OCI-LY7 (cell line): ENCODE measurements at regions not wholly inside any gene's neighbourhood (a gene's known extent, or its start where the extent isn't known, plus 50 kb on each side); places are given as distances from the start of the nearest gene placed in this dataset.

Experiments used
- BruUV-seq: library from RNA; stranded (reverse); fragments of 400-500 nt; replicated peaks from 2 replicates; lab custom pipeline; 2021; lab: Mats Ljungman, UMichigan
- CTCF ChIA-PET: fragments of 300-600 bp; sonication (Branson Sonifier 250); formaldehyde crosslinking; loops from one replicate; lab custom pipeline; 2022; ENCODE audit warnings: antibody characterized with exemption; ENCODE audit not compliant: unreplicated experiment; lab: Charles Lee
- POLR2A ChIA-PET: fragments of 300-600 bp; sonication (Branson Sonifier 250); formaldehyde crosslinking; loops from one replicate; lab custom pipeline; 2022; ENCODE audit warnings: antibody characterized with exemption; lab: Charles Lee
- DNase-seq: peaks from one replicate; pipeline ENCODE4 v3.0.0-alpha.2; 2015; ENCODE audit warnings: low spot score
- H2AFZ ChIP-seq: fragments of 200-600 bp; sonication (generic), shearing (Covaris generic); 2 replicates; pipeline ENCODE4 v1.6.1; 2014; ENCODE audit warnings: mild to moderate bottlenecking, antibody characterized with exemption, low read length, moderate library complexity
- H3K27ac ChIP-seq: fragments of 200-600 bp; sonication (generic); 2 replicates; pipeline ENCODE4 v1.5.1; 2014; ENCODE audit warnings: mixed run types, low read depth, mild to moderate bottlenecking, moderate library complexity, low read length, inconsistent platforms; ENCODE audit not compliant: poor library complexity, severe bottlenecking
- H3K36me3 ChIP-seq: fragments of 200-600 bp; sonication (generic); 2 replicates; pipeline ENCODE4 v1.6.1; 2014; ENCODE audit warnings: mild to moderate bottlenecking, antibody characterized with exemption, low read length, moderate library complexity, mixed read lengths; ENCODE audit not compliant: insufficient read depth
- H3K4me1 ChIP-seq: fragments of 200-600 bp; sonication (generic); 2 replicates; pipeline ENCODE4 v1.5.1; 2014; ENCODE audit warnings: mild to moderate bottlenecking, low read length; ENCODE audit not compliant: insufficient read depth, poor library complexity, severe bottlenecking
- H3K4me2 ChIP-seq: fragments of 200-600 bp; sonication (generic); 2 replicates; pipeline ENCODE4 v1.6.1; 2014; ENCODE audit warnings: mild to moderate bottlenecking, low read length
- H3K4me3 ChIP-seq: fragments of 200-600 bp; sonication (generic); 2 replicates; pipeline ENCODE4 v1.5.1; 2014; ENCODE audit warnings: mild to moderate bottlenecking, low read depth, low read length; ENCODE audit not compliant: poor library complexity, severe bottlenecking
- H3K79me2 ChIP-seq: fragments of 200-600 bp; sonication (generic); 2 replicates; pipeline ENCODE4 v1.6.1; 2016; ENCODE audit warnings: low read depth, mild to moderate bottlenecking, low read length, moderate library complexity, mixed read lengths; ENCODE audit not compliant: insufficient read depth
- H3K9me2 ChIP-seq: fragments of 200-600 bp; sonication (generic); 2 replicates; pipeline ENCODE4 v1.6.1; 2016; ENCODE audit warnings: mild to moderate bottlenecking, low read length, mixed read lengths; ENCODE audit not compliant: insufficient read depth
- H3K9me3 ChIP-seq: fragments of 200-600 bp; sonication (generic); 2 replicates; pipeline ENCODE4 v1.6.1; 2014; ENCODE audit warnings: mild to moderate bottlenecking, mixed run types, low read length, mixed read lengths
- H4K20me1 ChIP-seq: fragments of 200-600 bp; sonication (generic); 2 replicates; pipeline ENCODE4 v1.6.1; 2014; ENCODE audit warnings: mild to moderate bottlenecking, antibody characterized with exemption, low read length, moderate library complexity, mixed read lengths; ENCODE audit not compliant: insufficient read depth
- EZH2phosphoT487 ChIP-seq: fragments of 200-600 bp; sonication (generic); IDR thresholded peaks from 2 replicates; pipeline ENCODE4 v1.6.1; 2018; ENCODE audit warnings: low read depth, borderline replicate concordance, mild to moderate bottlenecking, mixed run types, antibody characterized with exemption, low read length, moderate library complexity, mixed read lengths
- intact Hi-C: fragments of 100-400 bp; cut with micrococcal nuclease; formaldehyde crosslinking; loops from one replicate; pipeline ENCODE4 v1.10.0; 2022; ENCODE audit not compliant: unreplicated experiment
- TF ChIP-seq, protein P1 (sequence below): fragments of 200-600 bp; sonication (generic); conservative IDR thresholded peaks from 2 replicates; pipeline ENCODE4 v1.5.1; 2014; ENCODE audit warnings: mild to moderate bottlenecking, antibody characterized with exemption, low read length, moderate library complexity, mixed read lengths

DNA sequence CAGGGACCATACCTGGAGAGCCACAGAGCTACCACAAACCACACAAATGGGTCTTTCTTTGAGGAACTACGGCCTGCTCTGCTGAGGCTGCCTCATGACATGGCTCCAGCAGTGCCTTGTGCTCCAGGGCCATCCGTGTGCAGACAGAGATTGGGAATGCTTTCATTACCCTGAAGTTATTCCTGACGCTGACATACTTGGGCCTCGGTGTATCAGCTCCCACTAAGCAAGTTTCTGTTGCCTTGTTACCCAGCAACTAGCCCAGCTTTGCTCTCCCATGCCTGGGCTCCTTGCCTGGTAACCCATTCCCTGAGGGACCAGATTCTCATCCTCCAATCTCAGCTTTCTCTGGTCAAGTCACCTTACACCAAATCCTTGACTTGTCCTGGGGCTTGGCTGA, 80.3 kb upstream of the FZD7 start:
- Histone ChIP-seq H3K4me3 (no peak overlapping the region), H3K27ac (no peak overlapping the region), H3K4me1 (no peaks in the 10 kb centered on the region), H3K9me3 (no peaks in the 10 kb centered on the region), H3K36me3 (no peaks in the 10 kb centered on the region), H3K9me2 (no peaks in the 10 kb centered on the region), H2AFZ (no peak overlapping the region), H4K20me1 (no peaks in the 10 kb centered on the region), H3K79me2 (no peaks in the 10 kb centered on the region), H3K4me2 (no peak overlapping the region)
- intact Hi-C loops, result loop anchor here (2.0 kb wide), 1 partner anchor 23 kb away; no protein-coding TSS in a partner anchor
- CTCF ChIA-PET, result no interaction called here
- DNase-seq, result no peak
- BruUV-seq, result no TSS peak
- POLR2A ChIA-PET, result interaction anchor here (0.7 kb wide), 1 partner anchor 23 kb away, joined by 3 read pairs; no protein-coding TSS in a partner anchor
- TF ChIP-seq EZH2phosphoT487, result no peak
- TF ChIP-seq, protein P1, sequence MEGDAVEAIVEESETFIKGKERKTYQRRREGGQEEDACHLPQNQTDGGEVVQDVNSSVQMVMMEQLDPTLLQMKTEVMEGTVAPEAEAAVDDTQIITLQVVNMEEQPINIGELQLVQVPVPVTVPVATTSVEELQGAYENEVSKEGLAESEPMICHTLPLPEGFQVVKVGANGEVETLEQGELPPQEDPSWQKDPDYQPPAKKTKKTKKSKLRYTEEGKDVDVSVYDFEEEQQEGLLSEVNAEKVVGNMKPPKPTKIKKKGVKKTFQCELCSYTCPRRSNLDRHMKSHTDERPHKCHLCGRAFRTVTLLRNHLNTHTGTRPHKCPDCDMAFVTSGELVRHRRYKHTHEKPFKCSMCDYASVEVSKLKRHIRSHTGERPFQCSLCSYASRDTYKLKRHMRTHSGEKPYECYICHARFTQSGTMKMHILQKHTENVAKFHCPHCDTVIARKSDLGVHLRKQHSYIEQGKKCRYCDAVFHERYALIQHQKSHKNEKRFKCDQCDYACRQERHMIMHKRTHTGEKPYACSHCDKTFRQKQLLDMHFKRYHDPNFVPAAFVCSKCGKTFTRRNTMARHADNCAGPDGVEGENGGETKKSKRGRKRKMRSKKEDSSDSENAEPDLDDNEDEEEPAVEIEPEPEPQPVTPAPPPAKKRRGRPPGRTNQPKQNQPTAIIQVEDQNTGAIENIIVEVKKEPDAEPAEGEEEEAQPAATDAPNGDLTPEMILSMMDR, result no peak

DNA sequence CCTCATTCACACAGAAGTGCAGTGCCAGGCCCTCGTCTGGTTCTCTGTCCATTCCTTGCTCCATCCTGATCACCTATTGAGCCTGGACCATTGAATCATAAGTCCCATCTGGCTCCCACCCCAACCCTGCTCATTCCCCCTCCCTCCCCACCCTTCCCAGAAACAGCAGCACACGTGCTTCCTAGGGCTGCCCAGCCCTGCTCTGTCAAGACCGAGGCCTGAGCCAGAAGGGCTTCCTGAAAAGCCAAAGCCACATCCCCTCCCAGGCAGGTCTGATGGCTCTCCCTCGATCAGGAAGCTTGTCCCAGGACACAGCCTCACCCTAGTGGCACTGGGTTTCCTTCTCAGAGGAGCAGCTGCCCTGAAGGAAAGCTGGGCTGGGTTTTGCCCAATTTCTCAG, 79.8 kb upstream of the FZD7 start:
- POLR2A ChIA-PET, result interaction anchor here (0.6 to 0.7 kb wide), 2 partner anchors 23 to 185 kb away, joined by 3 read pairs; no protein-coding TSS in a partner anchor
- Histone ChIP-seq H3K79me2 (no peaks in the 10 kb centered on the region), H3K4me3 (no peak overlapping the region), H4K20me1 (no peaks in the 10 kb centered on the region), H3K4me1 (no peaks in the 10 kb centered on the region), H3K36me3 (no peaks in the 10 kb centered on the region), H3K9me3 (no peaks in the 10 kb centered on the region), H3K9me2 (no peaks in the 10 kb centered on the region), H3K4me2 (no peak overlapping the region), H2AFZ (no peak overlapping the region), H3K27ac (no peak overlapping the region)
- TF ChIP-seq EZH2phosphoT487, result no peak
- TF ChIP-seq, protein P1, result no peak
- DNase-seq, result no peak
- BruUV-seq, result no TSS peak
- intact Hi-C loops, result loop anchor here (2.0 kb wide), 1 partner anchor 23 kb away; no protein-coding TSS in a partner anchor
- CTCF ChIA-PET, result no interaction called here

DNA sequence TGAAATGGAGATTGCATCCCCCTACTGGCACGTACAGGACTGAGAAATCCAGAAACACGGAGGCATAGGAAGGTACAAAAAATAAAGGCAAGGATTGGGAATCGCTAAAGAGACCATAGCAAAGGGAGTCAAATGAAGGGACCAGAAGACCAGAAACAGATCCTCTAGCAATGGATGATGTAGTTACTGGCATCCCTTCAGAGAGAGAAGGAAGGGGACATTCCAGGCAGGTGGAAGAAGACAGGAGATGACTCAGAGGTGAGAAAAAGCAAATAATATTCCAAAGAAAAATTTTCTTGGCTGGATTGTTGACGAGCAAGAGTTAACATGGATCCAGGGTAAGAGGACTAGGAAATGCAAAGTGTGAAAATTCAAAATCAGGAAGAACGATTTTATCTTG, 78.4 kb upstream of the FZD7 start:
- H3K9me3 ChIP-seq, result no peaks in the 10 kb centered on the region
- no peaks in the 10 kb centered on the region for H3K79me2 ChIP-seq
- no peak for DNase-seq
- TF ChIP-seq, protein P1, result no peak
- TF ChIP-seq EZH2phosphoT487, result no peak
- intact Hi-C loops, result no loop called here
- H2AFZ ChIP-seq, result no peak overlapping the region
- no peaks in the 10 kb centered on the region for H4K20me1 ChIP-seq
- ChIA-PET CTCF (no interaction called here), POLR2A (no interaction called here)
- no peak overlapping the region for H3K27ac ChIP-seq
- H3K4me2 ChIP-seq, result no peak overlapping the region
- BruUV-seq, result no TSS peak
- H3K4me3 ChIP-seq, result no peak overlapping the region
- H3K4me1 ChIP-seq, result no peaks in the 10 kb centered on the region
- no peaks in the 10 kb centered on the region for H3K36me3 ChIP-seq
- H3K9me2 ChIP-seq, result no peaks in the 10 kb centered on the region
